Fibroblast of lung (primary cell): ENCODE measurements at regions not wholly inside any gene's neighbourhood (a gene's known extent, or its start where the extent isn't known, plus 50 kb on each side); places are given as distances from the start of the nearest gene placed in this dataset.
"Not testable (repeated sequence)": the region's sequence is repeated elsewhere in the genome, so short reads cannot be mapped to it uniquely, and the experiment has no call there.

Experiments used
- CTCF ChIP-seq, 2 donors: IDR thresholded peaks in 1 of 2; conservative IDR thresholded peaks in 1 of 2; 1 replicate in 1 of 2; 2 replicates in 1 of 2; pipeline ENCODE4 v1.5.1; 2011 to 2012; ENCODE audit warnings: low read length in 2 of 2, control low read depth in 1 of 2, inconsistent platforms in 1 of 2, low read depth in 1 of 2, mild to moderate bottlenecking in 1 of 2
- EZH2 ChIP-seq: IDR thresholded peaks from 2 replicates; pipeline ENCODE4 v1.5.1; 2012; ENCODE audit warnings: low read length, control low read depth, mild to moderate bottlenecking; ENCODE audit errors: missing control alignments

GRCh38 chr2:87500951-87501350 is 246.9 kb upstream of the PLGLB2 start:
- not testable (repeated sequence) for TF ChIP-seq CTCF (conservative IDR thresholded peaks at IDR 0.05 in 1 of 2, IDR thresholded peaks at IDR 0.05 in 1 of 2; ENCODE audit: low read depth in 1 of 2, low read length in 2 of 2); EZH2
